OCI-LY3 (cell line): ENCODE measurements at regions not wholly inside any gene's neighbourhood (a gene's known extent, or its start where the extent isn't known, plus 50 kb on each side); places are given as distances from the start of the nearest gene placed in this dataset.

Source experiments
- EZH2phosphoT487 ChIP-seq: fragments of 200-600 bp; shearing (Covaris generic); IDR thresholded peaks from 2 replicates; pipeline ENCODE4 v1.6.1; 2018; ENCODE audit warnings: antibody characterized with exemption, mixed run types, low read depth
- TF ChIP-seq, protein P1 (sequence below): fragments of 200-600, 300-600 bp; sonication (generic); IDR thresholded peaks from 2 replicates; pipeline ENCODE4 v1.5.1; 2014; ENCODE audit warnings: antibody characterized with exemption, low read length, low read depth

DNA sequence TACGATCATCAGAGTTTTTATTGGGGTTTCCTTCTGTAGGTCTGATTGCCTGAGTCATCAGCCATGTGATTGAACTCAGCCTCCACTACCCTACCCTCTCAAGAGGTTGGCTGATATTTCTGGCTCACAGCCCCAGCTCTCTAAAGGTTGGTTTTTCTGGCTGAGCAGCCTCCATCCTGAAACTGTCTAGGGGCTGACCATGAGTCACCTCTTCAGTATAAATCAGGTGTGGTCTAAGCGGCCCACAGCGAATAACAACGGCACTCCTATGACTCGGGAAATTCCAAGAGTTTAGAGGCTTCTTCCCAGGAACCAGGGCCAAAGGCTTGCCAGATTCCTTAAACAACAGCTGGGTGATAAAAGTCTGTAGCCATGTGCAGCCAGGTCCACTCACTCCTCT, 115.5 kb downstream of the SOD2 start:
- TF ChIP-seq, protein P1, sequence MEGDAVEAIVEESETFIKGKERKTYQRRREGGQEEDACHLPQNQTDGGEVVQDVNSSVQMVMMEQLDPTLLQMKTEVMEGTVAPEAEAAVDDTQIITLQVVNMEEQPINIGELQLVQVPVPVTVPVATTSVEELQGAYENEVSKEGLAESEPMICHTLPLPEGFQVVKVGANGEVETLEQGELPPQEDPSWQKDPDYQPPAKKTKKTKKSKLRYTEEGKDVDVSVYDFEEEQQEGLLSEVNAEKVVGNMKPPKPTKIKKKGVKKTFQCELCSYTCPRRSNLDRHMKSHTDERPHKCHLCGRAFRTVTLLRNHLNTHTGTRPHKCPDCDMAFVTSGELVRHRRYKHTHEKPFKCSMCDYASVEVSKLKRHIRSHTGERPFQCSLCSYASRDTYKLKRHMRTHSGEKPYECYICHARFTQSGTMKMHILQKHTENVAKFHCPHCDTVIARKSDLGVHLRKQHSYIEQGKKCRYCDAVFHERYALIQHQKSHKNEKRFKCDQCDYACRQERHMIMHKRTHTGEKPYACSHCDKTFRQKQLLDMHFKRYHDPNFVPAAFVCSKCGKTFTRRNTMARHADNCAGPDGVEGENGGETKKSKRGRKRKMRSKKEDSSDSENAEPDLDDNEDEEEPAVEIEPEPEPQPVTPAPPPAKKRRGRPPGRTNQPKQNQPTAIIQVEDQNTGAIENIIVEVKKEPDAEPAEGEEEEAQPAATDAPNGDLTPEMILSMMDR = no peak
- TF ChIP-seq EZH2phosphoT487 = no peak
